Esophagus squamous epithelium (tissue), 4 donors: ENCODE measurements at regions not wholly inside any gene's neighbourhood (a gene's known extent, or its start where the extent isn't known, plus 50 kb on each side); places are given as distances from the start of the nearest gene placed in this dataset.

Experiments used
- POLR2A ChIP-seq, 4 donors: fragments of 450-650 bp; IDR thresholded peaks; one replicate each; pipeline ENCODE4 v1.6.1; 2017; ENCODE audit warnings: antibody characterized with exemption in 4 of 4, mild to moderate bottlenecking in 4 of 4, moderate library complexity in 3 of 4
- TF ChIP-seq, protein P1 (sequence below), 6 experiments: fragments of 450-650 bp in 4 of 6; fragments of 200-600 bp in 2 of 6; sonication (generic) in 2 of 6; IDR thresholded peaks; one replicate each; pipeline ENCODE4 v1.5.1; 2016 to 2019; ENCODE audit warnings: antibody characterized with exemption in 6 of 6, mild to moderate bottlenecking in 4 of 6, moderate library complexity in 4 of 6

DNA sequence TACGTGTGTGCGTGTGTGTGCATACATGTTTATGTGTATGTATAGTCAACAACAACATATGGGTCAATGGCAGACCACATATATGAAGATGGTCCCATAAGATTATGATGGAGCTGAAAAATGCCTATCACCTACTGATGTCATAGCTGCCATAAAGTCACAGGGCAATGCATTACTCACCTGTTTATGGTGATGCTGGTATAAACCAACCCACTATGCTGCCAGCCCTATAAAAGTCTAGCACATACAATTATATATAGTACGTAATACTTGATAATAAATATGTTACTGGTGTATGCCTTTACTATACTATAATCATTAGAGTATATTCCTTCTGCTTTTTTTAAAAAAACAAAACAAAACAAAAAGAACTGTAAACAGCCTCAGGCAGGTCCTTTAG is 148.4 kb upstream of the ARID1B start:
- TF ChIP-seq, protein P1, sequence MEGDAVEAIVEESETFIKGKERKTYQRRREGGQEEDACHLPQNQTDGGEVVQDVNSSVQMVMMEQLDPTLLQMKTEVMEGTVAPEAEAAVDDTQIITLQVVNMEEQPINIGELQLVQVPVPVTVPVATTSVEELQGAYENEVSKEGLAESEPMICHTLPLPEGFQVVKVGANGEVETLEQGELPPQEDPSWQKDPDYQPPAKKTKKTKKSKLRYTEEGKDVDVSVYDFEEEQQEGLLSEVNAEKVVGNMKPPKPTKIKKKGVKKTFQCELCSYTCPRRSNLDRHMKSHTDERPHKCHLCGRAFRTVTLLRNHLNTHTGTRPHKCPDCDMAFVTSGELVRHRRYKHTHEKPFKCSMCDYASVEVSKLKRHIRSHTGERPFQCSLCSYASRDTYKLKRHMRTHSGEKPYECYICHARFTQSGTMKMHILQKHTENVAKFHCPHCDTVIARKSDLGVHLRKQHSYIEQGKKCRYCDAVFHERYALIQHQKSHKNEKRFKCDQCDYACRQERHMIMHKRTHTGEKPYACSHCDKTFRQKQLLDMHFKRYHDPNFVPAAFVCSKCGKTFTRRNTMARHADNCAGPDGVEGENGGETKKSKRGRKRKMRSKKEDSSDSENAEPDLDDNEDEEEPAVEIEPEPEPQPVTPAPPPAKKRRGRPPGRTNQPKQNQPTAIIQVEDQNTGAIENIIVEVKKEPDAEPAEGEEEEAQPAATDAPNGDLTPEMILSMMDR (IDR thresholded peaks at IDR 0.05) = no peak
- no peak for TF ChIP-seq POLR2A (IDR thresholded peaks at IDR 0.05)
